ENCODE measurements at regions not wholly inside any gene's neighbourhood (a gene's known extent, or its start where the extent isn't known, plus 50 kb on each side); places are given as distances from the start of the nearest gene placed in this dataset.

DNA sequence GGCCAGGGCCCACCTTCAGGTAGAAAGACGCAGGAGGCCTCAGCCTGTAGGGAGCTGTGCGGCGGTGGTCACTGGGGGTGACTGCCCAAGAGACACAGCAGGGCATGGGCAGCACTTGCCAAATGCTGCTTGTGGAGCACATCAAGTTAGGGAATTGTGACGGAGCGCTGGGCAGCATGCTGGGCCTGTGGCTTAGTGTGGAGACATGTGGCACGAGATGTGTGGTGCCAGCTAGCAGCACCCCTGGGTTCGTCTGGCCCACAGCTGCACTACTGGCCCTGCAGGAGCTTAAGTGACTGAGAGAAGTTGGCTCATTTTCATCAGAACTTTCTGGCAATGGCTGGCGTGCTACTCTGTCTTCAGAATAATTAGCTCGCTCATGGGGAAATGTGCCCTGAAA is 213.1 kb upstream of the SYNDIG1 start:
- H3K27ac ChIP-seq (ENCODE audit: low read depth, low read length, poor library complexity, severe bottlenecking): no peak overlapping the region
- POLR2A ChIA-PET (ENCODE audit: low non-redundant PET): no interaction called here
- intact Hi-C loops (cut with micrococcal nuclease; ENCODE audit: unreplicated experiment): no loop called here
- H3K36me3 ChIP-seq (ENCODE audit: insufficient read depth, low read length, poor library complexity, severe bottlenecking): no peaks in the 10 kb centered on the region
- no peaks in the 10 kb centered on the region for H3K27me3 ChIP-seq (replicated peaks; ENCODE audit: insufficient read depth, low read depth, low read length, poor library complexity)
- no TSS peak for BruUV-seq (replicated peaks)
- no peaks in the 10 kb centered on the region for H3K9me3 ChIP-seq (ENCODE audit: low read depth, low read length, poor library complexity, severe bottlenecking)
- H3K4me3 ChIP-seq (ENCODE audit: low read depth, low read length, poor library complexity, severe bottlenecking): no peak overlapping the region
- TF ChIP-seq CTCF (conservative IDR thresholded peaks at IDR 0.05; ENCODE audit: low read depth, low read length) (no peak), EZH2 (IDR thresholded peaks at IDR 0.05; ENCODE audit: borderline replicate concordance, low read depth, low read length, poor library complexity, severe bottlenecking) (no peak)
- CTCF ChIA-PET: no interaction called here
- H3K4me1 ChIP-seq (ENCODE audit: insufficient read depth, low read length, poor library complexity, severe bottlenecking): no peaks in the 10 kb centered on the region
- DNase-seq (ENCODE audit: low spot score): no peak

DNA sequence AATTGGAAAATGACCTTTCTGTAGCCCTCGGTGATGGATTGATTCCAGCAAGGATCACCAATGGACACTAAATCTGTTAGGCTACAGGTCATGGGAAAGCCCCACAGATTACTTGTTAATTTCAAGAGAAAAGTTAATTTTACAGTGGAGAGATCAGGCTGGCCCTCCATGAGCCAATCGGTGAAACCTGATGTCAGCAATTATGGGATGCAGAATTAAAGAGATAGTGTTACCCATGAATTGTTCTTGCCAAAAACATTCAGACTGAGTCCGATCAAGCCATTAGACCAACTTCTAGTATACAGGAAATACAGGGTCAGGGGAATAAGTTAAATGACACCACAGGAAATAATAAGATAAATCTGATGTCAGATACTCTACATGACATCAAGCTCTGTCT is 214.9 kb upstream of the SYNDIG1 start:
- no TSS peak for BruUV-seq (replicated peaks)
- H3K27me3 ChIP-seq (replicated peaks; ENCODE audit: insufficient read depth, low read depth, low read length, poor library complexity): no peaks in the 10 kb centered on the region
- intact Hi-C loops (cut with micrococcal nuclease; ENCODE audit: unreplicated experiment): no loop called here
- H3K9me3 ChIP-seq (ENCODE audit: low read depth, low read length, poor library complexity, severe bottlenecking): no peaks in the 10 kb centered on the region
- H3K4me3 ChIP-seq (ENCODE audit: low read depth, low read length, poor library complexity, severe bottlenecking): no peak overlapping the region
- no peak for DNase-seq (ENCODE audit: low spot score)
- CTCF ChIA-PET: no interaction called here
- TF ChIP-seq CTCF (conservative IDR thresholded peaks at IDR 0.05; ENCODE audit: low read depth, low read length) (no peak), EZH2 (IDR thresholded peaks at IDR 0.05; ENCODE audit: borderline replicate concordance, low read depth, low read length, poor library complexity, severe bottlenecking) (no peak)
- POLR2A ChIA-PET (ENCODE audit: low non-redundant PET): no interaction called here
- no peak overlapping the region for H3K27ac ChIP-seq (ENCODE audit: low read depth, low read length, poor library complexity, severe bottlenecking)
- H3K36me3 ChIP-seq (ENCODE audit: insufficient read depth, low read length, poor library complexity, severe bottlenecking): no peaks in the 10 kb centered on the region
- no peaks in the 10 kb centered on the region for H3K4me1 ChIP-seq (ENCODE audit: insufficient read depth, low read length, poor library complexity, severe bottlenecking)

DNA sequence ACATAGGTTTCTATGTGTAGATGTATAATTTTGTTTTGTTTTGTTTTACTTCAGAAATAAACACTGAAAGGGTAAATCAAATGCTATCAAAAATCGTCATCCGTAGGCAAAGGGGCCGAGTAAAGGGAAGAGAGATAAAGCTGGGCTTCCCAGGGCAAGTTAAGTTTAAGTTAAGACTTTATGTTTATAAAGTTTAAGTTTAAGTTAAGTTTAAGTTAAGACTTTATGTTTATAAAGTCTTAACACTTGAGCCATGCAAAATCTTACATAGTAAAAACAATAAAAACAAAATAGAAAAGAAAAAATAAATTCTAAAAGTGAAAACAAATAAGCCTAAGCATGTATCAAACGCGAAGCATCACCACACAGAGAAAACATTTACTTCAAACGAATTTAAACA is 216.1 kb upstream of the SYNDIG1 start:
- POLR2A ChIA-PET (ENCODE audit: low non-redundant PET): no interaction called here
- Histone ChIP-seq H3K27me3 (replicated peaks; ENCODE audit: insufficient read depth, low read depth, low read length, poor library complexity) (no peaks in the 10 kb centered on the region), H3K9me3 (ENCODE audit: low read depth, low read length, poor library complexity, severe bottlenecking) (no peaks in the 10 kb centered on the region), H3K4me3 (ENCODE audit: low read depth, low read length, poor library complexity, severe bottlenecking) (no peak overlapping the region), H3K36me3 (ENCODE audit: insufficient read depth, low read length, poor library complexity, severe bottlenecking) (no peaks in the 10 kb centered on the region), H3K27ac (ENCODE audit: low read depth, low read length, poor library complexity, severe bottlenecking) (no peak overlapping the region), H3K4me1 (ENCODE audit: insufficient read depth, low read length, poor library complexity, severe bottlenecking) (no peaks in the 10 kb centered on the region)
- intact Hi-C loops (cut with micrococcal nuclease; ENCODE audit: unreplicated experiment): no loop called here
- CTCF ChIA-PET: no interaction called here
- DNase-seq (ENCODE audit: low spot score): no peak
- TF ChIP-seq CTCF (conservative IDR thresholded peaks at IDR 0.05; ENCODE audit: low read depth, low read length) (no peak), EZH2 (IDR thresholded peaks at IDR 0.05; ENCODE audit: borderline replicate concordance, low read depth, low read length, poor library complexity, severe bottlenecking) (no peak)
- no TSS peak for BruUV-seq (replicated peaks)

Measured in A673 (cell line).